Fibroblast of pulmonary artery (primary cell): ENCODE measurements at regions not wholly inside any gene's neighbourhood (a gene's known extent, or its start where the extent isn't known, plus 50 kb on each side); places are given as distances from the start of the nearest gene placed in this dataset.

Source experiments
- DNase-seq: peaks from one replicate; pipeline ENCODE4 v3.0.0-alpha.2; 2010; ENCODE audit warnings: low read depth
- H3K4me3 ChIP-seq: replicated peaks from 2 replicates; pipeline ENCODE4 v1.5.1; 2011; ENCODE audit warnings: low read depth, mild to moderate bottlenecking, control low read depth, low read length, moderate library complexity
- CTCF ChIP-seq: IDR thresholded peaks from 2 replicates; pipeline ENCODE4 v1.5.1; 2011; ENCODE audit warnings: mild to moderate bottlenecking, control low read depth, low read length, inconsistent platforms; ENCODE audit errors: missing control alignments

GRCh38 chr17:63094631-63095030 is 128.6 kb downstream of the TANC2 start:
- DNase-seq, result no peak
- no peak for TF ChIP-seq CTCF

GRCh38 chr17:63095459-63095858 is 129.4 kb downstream of the TANC2 start:
- TF ChIP-seq CTCF, result no peak

More at GRCh38 chr17:63094631-63095030, 128.6 kb downstream of the TANC2 start:
- no peak overlapping the region for H3K4me3 ChIP-seq

GRCh38 chr17:63095879-63096278 is 129.8 kb downstream of the TANC2 start:
- no peak for DNase-seq
- no peak for TF ChIP-seq CTCF
- no peak overlapping the region for H3K4me3 ChIP-seq

More at GRCh38 chr17:63095459-63095858, 129.4 kb downstream of the TANC2 start:
- no peak for DNase-seq
- no peak overlapping the region for H3K4me3 ChIP-seq

GRCh38 chr17:63096426-63096825 is 130.4 kb downstream of the TANC2 start:
- no peak for TF ChIP-seq CTCF
- DNase-seq, result peak; percentile 27
- no peak overlapping the region for H3K4me3 ChIP-seq

- no peak for DNase-seq
- no peak overlapping the region for H3K4me3 ChIP-seq
- no peak for TF ChIP-seq CTCF
Observed at GRCh38 chr17:63099425-63099824, 133.4 kb downstream of the TANC2 start.

- no peak for TF ChIP-seq CTCF
- DNase-seq, result no peak
- H3K4me3 ChIP-seq, result no peak overlapping the region
Observed at GRCh38 chr17:63102034-63102433, 136.0 kb downstream of the TANC2 start.

GRCh38 chr17:63106050-63106449 is 140.0 kb downstream of the TANC2 start:
- TF ChIP-seq CTCF, result no peak
- no peak for DNase-seq

More at GRCh38 chr17:63106050-63106449, 140.0 kb downstream of the TANC2 start:
- H3K4me3 ChIP-seq, result no peak overlapping the region
